ENCODE measurements at regions not wholly inside any gene's neighbourhood (a gene's known extent, or its start where the extent isn't known, plus 50 kb on each side); places are given as distances from the start of the nearest gene placed in this dataset.

DNA sequence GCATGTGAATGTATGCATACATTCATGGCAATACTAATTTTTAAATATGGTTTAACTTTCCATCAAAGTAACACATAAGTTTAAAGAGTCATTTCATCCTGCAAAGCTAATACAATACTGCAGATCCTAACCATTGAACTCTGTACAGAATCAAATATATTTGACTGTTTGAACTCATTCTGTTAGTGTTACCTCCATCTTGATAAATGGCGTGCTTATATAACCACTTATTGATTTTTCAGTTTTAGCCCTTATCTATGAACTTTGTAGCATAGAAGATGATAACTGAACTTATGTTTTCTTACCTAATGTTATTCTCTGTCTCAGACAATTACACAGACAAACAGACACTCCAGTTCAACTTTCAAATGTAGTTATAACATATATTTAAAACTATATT lies 731.0 kb upstream of the LRATD1 start:
- Histone ChIP-seq H3K4me1 (no peaks in the 10 kb centered on the region), H3K27ac (no peak overlapping the region), H3K9me3 (no peaks in the 10 kb centered on the region), H3K36me3 (no peaks in the 10 kb centered on the region), H3K4me3 (no peak overlapping the region), H3K27me3 (ENCODE audit: low read depth) (no peaks in the 10 kb centered on the region)
- no peak for DNase-seq
- TF ChIP-seq, protein P1, sequence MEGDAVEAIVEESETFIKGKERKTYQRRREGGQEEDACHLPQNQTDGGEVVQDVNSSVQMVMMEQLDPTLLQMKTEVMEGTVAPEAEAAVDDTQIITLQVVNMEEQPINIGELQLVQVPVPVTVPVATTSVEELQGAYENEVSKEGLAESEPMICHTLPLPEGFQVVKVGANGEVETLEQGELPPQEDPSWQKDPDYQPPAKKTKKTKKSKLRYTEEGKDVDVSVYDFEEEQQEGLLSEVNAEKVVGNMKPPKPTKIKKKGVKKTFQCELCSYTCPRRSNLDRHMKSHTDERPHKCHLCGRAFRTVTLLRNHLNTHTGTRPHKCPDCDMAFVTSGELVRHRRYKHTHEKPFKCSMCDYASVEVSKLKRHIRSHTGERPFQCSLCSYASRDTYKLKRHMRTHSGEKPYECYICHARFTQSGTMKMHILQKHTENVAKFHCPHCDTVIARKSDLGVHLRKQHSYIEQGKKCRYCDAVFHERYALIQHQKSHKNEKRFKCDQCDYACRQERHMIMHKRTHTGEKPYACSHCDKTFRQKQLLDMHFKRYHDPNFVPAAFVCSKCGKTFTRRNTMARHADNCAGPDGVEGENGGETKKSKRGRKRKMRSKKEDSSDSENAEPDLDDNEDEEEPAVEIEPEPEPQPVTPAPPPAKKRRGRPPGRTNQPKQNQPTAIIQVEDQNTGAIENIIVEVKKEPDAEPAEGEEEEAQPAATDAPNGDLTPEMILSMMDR (IDR thresholded peaks at IDR 0.05) = no peak
- intact Hi-C loops (cut with DNase I) = no loop called here
- ATAC-seq = no peak

DNA sequence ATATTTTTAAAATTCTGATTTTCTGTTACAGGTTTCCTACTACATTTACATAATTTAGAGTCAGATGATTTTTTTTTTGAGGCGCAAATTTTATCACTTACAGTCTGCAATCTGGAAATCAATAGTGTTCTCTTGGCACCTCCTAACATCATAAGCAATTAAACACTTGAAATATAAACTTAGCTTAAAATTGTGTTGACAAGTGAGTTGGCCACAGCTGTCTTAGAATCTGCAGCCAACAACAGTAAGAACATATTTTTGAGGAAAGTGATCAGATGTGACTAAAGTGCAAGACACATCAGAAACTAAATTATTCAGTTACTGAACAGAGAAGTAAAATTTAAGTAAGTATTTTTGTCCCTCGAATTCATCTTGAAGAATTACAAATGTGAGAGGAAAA lies 726.7 kb upstream of the LRATD1 start:
- no peaks in the 10 kb centered on the region for H3K27me3 ChIP-seq (ENCODE audit: low read depth)
- H3K4me1 ChIP-seq = no peaks in the 10 kb centered on the region
- ATAC-seq = no peak
- H3K36me3 ChIP-seq = no peaks in the 10 kb centered on the region
- TF ChIP-seq, protein P1 (IDR thresholded peaks at IDR 0.05) = no peak
- intact Hi-C loops (cut with DNase I) = no loop called here
- H3K27ac ChIP-seq = no peak overlapping the region
- H3K4me3 ChIP-seq = no peak overlapping the region
- H3K9me3 ChIP-seq = peaks cover 3% of the 10 kb centered on the region
- no peak for DNase-seq

DNA sequence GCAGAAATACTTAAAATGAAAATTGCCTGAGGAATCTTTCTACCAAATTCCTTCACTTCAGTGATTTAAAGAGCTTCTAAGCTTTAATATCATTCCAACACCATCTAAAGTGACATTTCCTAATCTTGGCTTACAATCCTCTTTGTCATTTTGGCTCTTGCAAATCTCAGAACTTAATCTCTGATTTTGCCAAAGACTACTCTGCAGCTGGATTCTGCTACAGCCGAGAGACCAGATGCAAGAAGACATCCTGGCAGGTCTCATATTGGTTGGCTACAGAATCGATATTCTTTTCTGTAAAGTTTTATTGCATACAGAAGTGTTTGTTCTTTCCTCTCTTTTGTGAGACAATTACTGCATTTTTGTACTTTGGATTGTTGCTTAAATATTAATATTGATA lies 716.5 kb upstream of the LRATD1 start:
- TF ChIP-seq, protein P1 (IDR thresholded peaks at IDR 0.05) = no peak
- DNase-seq = no peak
- no peak overlapping the region for H3K27ac ChIP-seq
- no peak overlapping the region for H3K4me3 ChIP-seq
- no peaks in the 10 kb centered on the region for H3K4me1 ChIP-seq
- H3K36me3 ChIP-seq = no peaks in the 10 kb centered on the region
- no peak for ATAC-seq
- intact Hi-C loops (cut with DNase I) = no loop called here
- H3K27me3 ChIP-seq (ENCODE audit: low read depth) = no peaks in the 10 kb centered on the region
- H3K9me3 ChIP-seq = no peaks in the 10 kb centered on the region

- ATAC-seq (no peak), DNase-seq (no peak)
- Histone ChIP-seq H3K27me3 (ENCODE audit: low read depth) (no peaks in the 10 kb centered on the region), H3K4me1 (no peaks in the 10 kb centered on the region), H3K4me3 (no peak overlapping the region), H3K36me3 (no peaks in the 10 kb centered on the region), H3K9me3 (no peaks in the 10 kb centered on the region), H3K27ac (no peak overlapping the region)
- intact Hi-C loops (cut with DNase I) = no loop called here
- TF ChIP-seq, protein P1 (IDR thresholded peaks at IDR 0.05) = no peak
Measured at GRCh38 chr2:13917958-13918357, 714.6 kb upstream of the LRATD1 start.

GRCh38 chr2:13919981-13920382 lies 712.5 kb upstream of the LRATD1 start:
- H3K36me3 ChIP-seq = no peaks in the 10 kb centered on the region
- H3K4me1 ChIP-seq = no peaks in the 10 kb centered on the region
- intact Hi-C loops (cut with DNase I) = no loop called here
- ATAC-seq = no peak
- no peak overlapping the region for H3K4me3 ChIP-seq
- H3K27me3 ChIP-seq (ENCODE audit: low read depth) = no peaks in the 10 kb centered on the region
- no peak overlapping the region for H3K27ac ChIP-seq
- H3K9me3 ChIP-seq = no peaks in the 10 kb centered on the region
- DNase-seq = no peak
- TF ChIP-seq, protein P1 (IDR thresholded peaks at IDR 0.05) = no peak

DNA sequence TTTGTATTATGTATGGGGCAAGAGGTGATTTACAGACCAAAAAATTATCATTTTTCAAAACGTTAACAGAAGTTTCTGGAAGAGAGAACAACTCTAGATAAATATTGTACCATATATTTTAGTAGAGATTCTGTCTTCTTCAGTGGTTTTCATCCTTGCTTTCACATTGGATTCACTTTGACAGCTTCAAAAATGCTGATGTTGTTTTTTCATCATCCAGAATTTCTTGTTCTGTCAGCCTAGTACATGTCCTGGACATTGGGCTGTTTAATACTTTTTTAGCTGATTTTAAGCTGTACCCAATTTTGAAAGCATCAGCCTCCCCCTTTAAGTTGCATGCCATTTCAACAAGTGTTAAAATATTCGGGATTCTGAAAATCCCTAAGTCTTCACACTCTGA lies 711.3 kb upstream of the LRATD1 start:
- intact Hi-C loops (cut with DNase I) = no loop called here
- Histone ChIP-seq H3K27me3 (ENCODE audit: low read depth) (no peaks in the 10 kb centered on the region), H3K27ac (no peak overlapping the region), H3K4me3 (no peak overlapping the region), H3K9me3 (no peaks in the 10 kb centered on the region), H3K36me3 (no peaks in the 10 kb centered on the region), H3K4me1 (no peaks in the 10 kb centered on the region)
- TF ChIP-seq, protein P1 (IDR thresholded peaks at IDR 0.05) = no peak
- ATAC-seq (no peak), DNase-seq (no peak)

All from lower lobe of right lung (tissue), 2 donors.